ENCODE measurements at regions not wholly inside any gene's neighbourhood (a gene's known extent, or its start where the extent isn't known, plus 50 kb on each side); places are given as distances from the start of the nearest gene placed in this dataset.
"Not testable (repeated sequence)": the region's sequence is repeated elsewhere in the genome, so short reads cannot be mapped to it uniquely, and the experiment has no call there.

DNA sequence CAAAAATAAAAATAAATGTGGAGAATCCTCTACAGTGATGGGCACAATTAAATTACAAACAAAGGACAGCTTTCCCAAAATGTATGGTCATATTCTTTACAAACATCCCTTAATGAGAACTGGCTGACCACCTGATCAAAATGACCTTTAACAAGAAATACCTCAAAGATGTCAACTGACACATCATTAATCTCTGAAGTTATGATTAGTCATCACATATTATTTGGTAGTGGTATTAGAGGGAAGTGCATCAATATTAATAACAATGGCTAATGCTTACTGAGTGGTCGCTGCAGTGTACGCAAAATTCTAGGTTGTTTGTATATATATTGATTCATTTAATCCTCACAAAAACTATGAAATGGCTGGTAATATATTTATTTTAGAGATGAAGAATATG is 340.6 kb downstream of the GJA1 start:
- DNase-seq (ENCODE audit: extremely low spot score), result no peak
- no peak for TF ChIP-seq CTCF (IDR thresholded peaks at IDR 0.05; ENCODE audit: control extremely low read depth, extremely low read depth, low read depth, missing control alignments)
- CTCF ChIA-PET, result no interaction called here
- POLR2A ChIA-PET, result no interaction called here

DNA sequence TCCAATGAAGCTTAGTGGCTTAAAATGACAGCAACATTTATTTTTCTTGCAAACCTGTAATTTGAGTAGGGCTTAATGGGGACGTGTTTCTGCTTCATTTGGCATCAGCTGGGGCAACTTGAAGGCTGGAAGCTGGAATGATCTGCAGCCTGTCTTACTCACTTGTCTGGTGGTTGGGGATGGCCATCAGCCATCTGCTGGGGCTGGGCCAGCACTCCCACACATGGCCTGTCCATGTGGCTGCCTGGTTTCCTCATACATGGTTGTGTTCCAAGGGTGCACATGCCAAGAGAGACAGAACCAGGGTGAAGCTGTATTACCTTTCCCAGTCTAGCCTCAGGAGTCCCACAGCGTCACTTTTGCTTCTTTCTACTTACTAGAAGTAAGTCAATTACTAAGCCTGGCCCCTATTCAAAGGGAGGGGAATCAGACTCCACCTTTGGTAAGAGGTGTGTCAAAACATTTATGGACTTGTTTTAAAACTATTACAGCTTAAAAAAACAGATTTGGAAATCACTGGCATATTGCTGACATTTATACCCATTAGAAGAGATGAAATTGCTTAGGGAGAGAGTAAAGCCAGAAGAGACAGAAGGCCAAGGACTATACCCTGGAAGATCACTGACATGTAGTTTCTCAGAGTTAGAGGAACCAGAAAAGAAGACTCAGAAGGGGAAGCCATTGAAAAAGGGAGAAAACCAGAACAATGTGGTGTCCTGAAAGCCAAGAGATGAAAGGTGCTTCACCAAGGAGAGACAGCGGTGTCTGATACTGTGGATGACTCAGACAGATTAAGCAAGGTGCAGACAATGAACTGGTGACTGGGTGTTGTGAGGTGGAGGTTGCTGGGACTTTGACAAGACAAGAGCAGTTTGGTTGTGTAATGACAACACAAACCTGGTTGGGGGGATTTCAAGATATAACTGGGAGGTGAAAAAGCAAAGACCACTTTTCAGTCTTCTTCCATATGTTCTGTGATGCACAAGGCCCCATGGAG is 345.2 kb downstream of the GJA1 start:
- ChIA-PET POLR2A (no interaction called here), CTCF (no interaction called here)
- no peak for DNase-seq (ENCODE audit: extremely low spot score)
- no peak for TF ChIP-seq CTCF (IDR thresholded peaks at IDR 0.05; ENCODE audit: control extremely low read depth, extremely low read depth, low read depth, missing control alignments)

DNA sequence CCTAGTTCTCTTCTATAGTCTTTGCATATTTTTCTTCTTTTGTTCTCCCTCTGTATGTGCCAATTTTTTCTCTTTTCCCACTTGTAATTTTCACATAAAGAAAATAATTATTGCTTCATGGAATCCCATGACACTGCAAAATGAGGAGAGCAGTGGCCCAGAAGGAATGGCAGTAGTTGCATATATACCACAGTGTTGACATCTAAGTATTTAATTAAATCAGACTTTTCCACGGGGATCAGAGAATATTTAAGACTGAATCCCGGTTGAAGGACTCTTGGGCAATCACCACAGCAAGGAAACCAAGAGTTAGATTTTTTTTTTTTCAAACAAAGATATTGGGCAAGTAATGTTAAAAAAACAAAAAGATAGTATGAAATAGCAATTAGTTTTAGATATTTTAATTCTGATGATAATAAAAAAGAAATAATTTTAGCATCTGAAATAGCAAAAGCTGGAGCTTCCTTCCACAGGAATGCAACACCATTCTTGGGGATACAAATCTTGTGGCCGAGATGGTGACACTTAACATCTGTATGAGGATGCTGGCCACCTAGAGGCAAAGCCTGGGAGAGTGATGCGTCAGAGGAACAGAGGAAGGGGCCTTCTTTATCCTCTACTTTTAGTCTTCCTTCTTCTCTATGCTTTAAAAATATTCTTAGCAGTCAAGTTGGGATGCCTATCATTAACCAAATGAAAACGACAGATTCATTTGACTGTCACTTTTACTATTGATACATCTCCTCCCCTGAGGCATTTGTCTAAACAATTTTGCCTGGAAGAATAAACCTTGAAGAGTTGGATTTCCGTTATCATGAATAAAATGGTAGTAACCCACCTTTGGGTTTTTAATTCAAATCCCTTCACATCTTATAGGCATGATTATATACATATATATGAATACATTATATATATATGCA is 356.2 kb downstream of the GJA1 start:
- no peak for DNase-seq (ENCODE audit: extremely low spot score)
- TF ChIP-seq CTCF (IDR thresholded peaks at IDR 0.05; ENCODE audit: control extremely low read depth, extremely low read depth, low read depth, missing control alignments), result no peak
- ChIA-PET CTCF (no interaction called here), POLR2A (no interaction called here)

GRCh38 chr6:121794630-121795029 is 359.2 kb downstream of the GJA1 start:
- no peak for TF ChIP-seq CTCF (IDR thresholded peaks at IDR 0.05; ENCODE audit: control extremely low read depth, extremely low read depth, low read depth, missing control alignments)
- no peak for DNase-seq (ENCODE audit: extremely low spot score)
- ChIA-PET CTCF (interaction anchor here (1.0 kb wide), 1 partner anchor 9 kb away, joined by 3 read pairs; no protein-coding TSS in a partner anchor), POLR2A (no interaction called here)

DNA sequence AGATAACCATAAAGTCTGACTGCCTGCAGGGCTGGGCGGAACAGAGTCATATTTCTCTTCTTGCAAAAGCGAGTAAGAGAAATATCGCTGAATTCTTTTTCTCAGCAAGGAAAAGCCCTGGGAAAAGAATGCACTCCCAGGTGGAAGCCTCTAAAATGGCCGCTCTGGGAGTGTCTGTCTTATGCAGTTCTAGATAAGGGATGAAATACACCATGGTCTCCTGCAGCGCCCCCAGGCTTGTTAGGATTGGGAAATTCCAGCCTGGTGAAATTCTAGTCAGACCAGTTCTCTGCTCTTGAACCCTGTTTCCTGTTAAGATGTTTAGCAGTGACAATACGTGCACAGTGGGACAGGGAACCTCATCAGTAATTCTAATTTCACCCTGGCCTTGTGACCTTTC is 362.2 kb downstream of the GJA1 start:
- POLR2A ChIA-PET; DNase-seq (ENCODE audit: extremely low spot score); CTCF ChIA-PET: not testable (repeated sequence)

DNA sequence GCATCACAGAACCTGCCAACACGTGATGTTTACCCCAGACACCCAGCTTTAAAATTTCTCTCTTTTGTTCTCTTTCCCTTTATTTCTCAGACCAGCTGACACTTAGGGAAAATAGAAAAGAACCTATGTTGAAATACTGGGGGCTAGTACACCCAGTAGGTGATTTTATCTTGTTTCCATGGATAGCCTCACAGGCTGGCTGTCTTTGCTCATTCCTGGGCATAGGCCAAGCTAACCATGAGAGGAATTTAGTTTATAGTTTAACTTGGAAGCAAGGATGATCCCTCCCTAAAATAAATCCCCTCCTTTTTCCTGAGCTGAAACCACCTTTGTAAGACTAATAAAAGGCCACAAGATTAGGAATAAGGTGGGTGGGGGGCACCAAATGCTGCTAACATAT is 362.7 kb downstream of the GJA1 start:
- DNase-seq (ENCODE audit: extremely low spot score); POLR2A ChIA-PET; CTCF ChIA-PET: not testable (repeated sequence)

DNA sequence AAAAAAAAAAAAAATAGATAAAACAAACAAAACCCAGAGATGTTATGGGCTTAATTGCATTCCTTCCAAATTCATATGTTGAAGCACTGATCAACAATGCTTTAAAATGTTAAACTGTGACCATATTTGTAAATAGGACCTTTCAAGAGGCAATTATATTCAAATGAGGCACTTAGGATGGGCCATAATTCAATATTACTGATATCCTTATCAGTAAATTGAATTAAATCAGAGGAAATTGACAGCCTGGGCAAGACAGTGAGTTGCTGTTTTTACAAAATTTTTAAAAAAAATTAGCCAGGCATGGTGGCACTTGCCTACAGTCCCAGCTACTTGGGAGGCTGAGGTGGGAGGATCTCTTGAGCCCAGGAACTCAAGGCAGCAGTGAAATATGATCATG is 364.1 kb downstream of the GJA1 start:
- DNase-seq (ENCODE audit: extremely low spot score), result no peak
- ChIA-PET POLR2A (no interaction called here), CTCF (no interaction called here)
- no peak for TF ChIP-seq CTCF (IDR thresholded peaks at IDR 0.05; ENCODE audit: control extremely low read depth, extremely low read depth, low read depth, missing control alignments)
